GM18517 (cell line): ENCODE measurements at regions not wholly inside any gene's neighbourhood (a gene's known extent, or its start where the extent isn't known, plus 50 kb on each side); places are given as distances from the start of the nearest gene placed in this dataset.

Experiments used
- ATAC-seq: cut with Tn5 transposase; IDR thresholded peaks from one replicate; pipeline ENCODE4 v1.9.1; 2021; ENCODE audit warnings: mild to moderate bottlenecking, moderate library complexity; ENCODE audit not compliant: unreplicated experiment

GRCh38 chr4:96519291-96519690 is 679.4 kb downstream of the PDHA2 start:
- no peak for ATAC-seq

- no peak for ATAC-seq
These were observed 681.2 kb downstream of the PDHA2 start for GRCh38 chr4:96521046-96521536.

GRCh38 chr4:96523611-96524010 is 683.7 kb downstream of the PDHA2 start:
- ATAC-seq: no peak

- no peak for ATAC-seq
These were observed 684.5 kb downstream of the PDHA2 start for GRCh38 chr4:96524311-96524875.

GRCh38 chr4:96525898-96526297 is 686.0 kb downstream of the PDHA2 start:
- ATAC-seq: no peak

GRCh38 chr4:96526625-96527024 is 686.7 kb downstream of the PDHA2 start:
- no peak for ATAC-seq

GRCh38 chr4:96531836-96532235 is 691.9 kb downstream of the PDHA2 start:
- no peak for ATAC-seq

GRCh38 chr4:96543346-96543745 is 703.5 kb downstream of the PDHA2 start:
- no peak for ATAC-seq

- no peak for ATAC-seq
These were observed 718.6 kb downstream of the PDHA2 start for GRCh38 chr4:96558466-96558865.

GRCh38 chr4:96566755-96567154 is 726.9 kb downstream of the PDHA2 start:
- no peak for ATAC-seq

GRCh38 chr4:96585304-96585703 is 745.4 kb downstream of the PDHA2 start:
- ATAC-seq: no peak

- no peak for ATAC-seq
These were observed 753.5 kb downstream of the PDHA2 start for GRCh38 chr4:96593422-96593821.

- no peak for ATAC-seq
These were observed 758.6 kb downstream of the PDHA2 start for GRCh38 chr4:96598465-96598864.

- no peak for ATAC-seq
These were observed 759.9 kb downstream of the PDHA2 start for GRCh38 chr4:96599752-96600151.

- ATAC-seq: no peak
These were observed 762.8 kb downstream of the PDHA2 start for GRCh38 chr4:96602661-96603060.

GRCh38 chr4:96603641-96604040 is 763.7 kb downstream of the PDHA2 start:
- no peak for ATAC-seq

- no peak for ATAC-seq
These were observed 766.6 kb downstream of the PDHA2 start for GRCh38 chr4:96606451-96606850.

GRCh38 chr4:96626023-96626422 is 786.1 kb downstream of the PDHA2 start:
- no peak for ATAC-seq

GRCh38 chr4:96630839-96631238 is 790.9 kb downstream of the PDHA2 start:
- no peak for ATAC-seq

- no peak for ATAC-seq
These were observed 798.1 kb downstream of the PDHA2 start for GRCh38 chr4:96637971-96638412.

GRCh38 chr4:96639932-96640331 is 800.0 kb downstream of the PDHA2 start:
- ATAC-seq: no peak

- ATAC-seq: no peak
These were observed 802.6 kb downstream of the PDHA2 start for GRCh38 chr4:96642490-96642889.

- no peak for ATAC-seq
These were observed 806.3 kb downstream of the PDHA2 start for GRCh38 chr4:96646146-96646545.
